UCSD-AML1 (cell line): ENCODE measurements at regions not wholly inside any gene's neighbourhood (a gene's known extent, or its start where the extent isn't known, plus 50 kb on each side); places are given as distances from the start of the nearest gene placed in this dataset.

Experiments used
- DNase-seq: peaks from one replicate; lab custom pipeline; 2025; ENCODE audit not compliant: unreplicated experiment; lab: John Stamatoyannopoulos, UW

- DNase-seq, result no peak
Measured at GRCh38 chr4:145251391-145251790, 71.0 kb upstream of the OTUD4 start.

- no peak for DNase-seq
Measured at GRCh38 chr4:145248971-145249370, 68.6 kb upstream of the OTUD4 start.

- no peak for DNase-seq
Measured at GRCh38 chr4:145248502-145248901, 68.1 kb upstream of the OTUD4 start.

GRCh38 chr4:145234091-145234706 is 53.8 kb upstream of the OTUD4 start:
- peak; percentile 10 for DNase-seq

GRCh38 chr4:145231906-145232700 is 51.7 kb upstream of the OTUD4 start:
- DNase-seq, result no peak

GRCh38 chr4:145230726-145231125 is 50.3 kb upstream of the OTUD4 start:
- no peak for DNase-seq
